ENCODE measurements at regions not wholly inside any gene's neighbourhood (a gene's known extent, or its start where the extent isn't known, plus 50 kb on each side); places are given as distances from the start of the nearest gene placed in this dataset.

DNA sequence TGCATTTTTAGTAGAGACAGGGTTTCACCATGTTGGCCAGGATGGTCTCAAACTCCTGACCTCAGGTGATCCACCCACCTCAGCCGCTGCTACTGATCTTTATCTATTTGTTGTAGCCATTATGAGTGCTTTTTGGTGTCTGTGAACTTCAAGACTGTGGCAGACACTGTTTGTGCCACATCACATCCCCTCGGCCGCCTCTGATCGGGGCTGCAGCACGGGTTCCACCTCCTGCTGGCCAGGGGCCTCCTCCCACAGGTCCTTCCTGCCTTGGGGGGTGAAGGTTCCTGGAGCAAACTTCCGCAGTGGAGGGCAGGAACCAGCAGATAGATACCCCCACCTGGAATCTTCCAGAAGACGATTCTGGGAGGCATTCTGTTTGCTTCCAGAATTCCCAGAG lies 98.5 kb downstream of the C9orf50 start:
- H3K4me3 ChIP-seq (ENCODE audit: insufficient read depth, low read depth, low read length, poor library complexity, severe bottlenecking) = no peak overlapping the region
- peaks cover 4% of the 10 kb centered on the region for H3K27me3 ChIP-seq (replicated peaks; ENCODE audit: control insufficient read depth, insufficient read depth, low read length, poor library complexity, severe bottlenecking)
- H3K9me3 ChIP-seq (ENCODE audit: control insufficient read depth, low read length) = peaks cover 3% of the 10 kb centered on the region
- DNase-seq = no peak
- H3K4me1 ChIP-seq (ENCODE audit: control insufficient read depth, insufficient read depth, low read length, poor library complexity, severe bottlenecking) = no peaks in the 10 kb centered on the region
- no peak overlapping the region for H3K27ac ChIP-seq (ENCODE audit: insufficient read depth, low read length, poor library complexity, severe bottlenecking)
- no peaks in the 10 kb centered on the region for H3K36me3 ChIP-seq (ENCODE audit: control insufficient read depth, insufficient read depth, low read length)

DNA sequence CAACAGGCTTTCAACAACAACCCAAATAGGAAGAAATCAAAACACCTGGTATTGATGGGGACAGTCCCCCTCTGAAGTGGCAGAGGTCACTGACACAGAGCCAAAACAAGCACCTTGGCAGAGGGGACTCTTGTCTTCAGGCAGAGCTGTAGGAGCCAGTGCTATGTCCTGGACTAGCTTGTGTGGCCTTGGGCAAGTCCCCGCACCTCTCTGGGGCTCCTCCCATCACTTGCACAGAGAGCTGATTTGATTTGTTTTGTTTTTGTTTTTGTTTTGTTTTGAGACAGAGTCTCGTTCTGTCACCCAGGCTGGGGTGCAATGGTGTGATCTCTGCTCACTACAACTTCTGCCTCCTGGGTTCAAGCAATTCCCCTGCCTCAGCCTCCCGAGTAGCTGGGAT lies 100.8 kb downstream of the C9orf50 start:
- peaks cover 3% of the 10 kb centered on the region for H3K9me3 ChIP-seq (ENCODE audit: control insufficient read depth, low read length)
- no peak for DNase-seq
- H3K4me1 ChIP-seq (ENCODE audit: control insufficient read depth, insufficient read depth, low read length, poor library complexity, severe bottlenecking) = no peaks in the 10 kb centered on the region
- peaks cover 4% of the 10 kb centered on the region for H3K27me3 ChIP-seq (replicated peaks; ENCODE audit: control insufficient read depth, insufficient read depth, low read length, poor library complexity, severe bottlenecking)
- H3K36me3 ChIP-seq (ENCODE audit: control insufficient read depth, insufficient read depth, low read length) = no peaks in the 10 kb centered on the region
- no peak overlapping the region for H3K27ac ChIP-seq (ENCODE audit: insufficient read depth, low read length, poor library complexity, severe bottlenecking)
- no peak overlapping the region for H3K4me3 ChIP-seq (ENCODE audit: insufficient read depth, low read depth, low read length, poor library complexity, severe bottlenecking)

DNA sequence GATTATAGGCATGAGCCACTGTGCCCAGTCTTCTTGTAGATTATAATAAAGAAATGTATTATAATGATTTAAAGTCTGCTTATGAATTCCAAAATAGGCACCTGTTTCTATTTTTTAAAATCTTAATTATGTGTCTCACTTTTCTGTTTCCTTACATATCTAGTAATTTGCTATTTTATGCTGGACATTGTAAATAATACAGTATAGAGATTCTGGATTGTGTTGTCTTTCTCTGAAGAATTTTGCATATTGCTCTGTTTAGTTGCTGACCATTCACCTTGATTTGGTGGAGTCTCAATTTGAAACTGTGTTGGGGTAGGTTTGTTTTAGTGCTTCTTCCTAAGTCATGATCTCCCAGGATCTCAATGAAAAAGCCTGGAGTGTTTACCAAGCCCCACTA lies 102.8 kb downstream of the C9orf50 start:
- H3K27me3 ChIP-seq (replicated peaks; ENCODE audit: control insufficient read depth, insufficient read depth, low read length, poor library complexity, severe bottlenecking) = no peaks in the 10 kb centered on the region
- no peak for DNase-seq
- no peak overlapping the region for H3K27ac ChIP-seq (ENCODE audit: insufficient read depth, low read length, poor library complexity, severe bottlenecking)
- peaks cover 11% of the 10 kb centered on the region for H3K9me3 ChIP-seq (ENCODE audit: control insufficient read depth, low read length)
- no peak overlapping the region for H3K4me3 ChIP-seq (ENCODE audit: insufficient read depth, low read depth, low read length, poor library complexity, severe bottlenecking)
- H3K4me1 ChIP-seq (ENCODE audit: control insufficient read depth, insufficient read depth, low read length, poor library complexity, severe bottlenecking) = no peaks in the 10 kb centered on the region
- H3K36me3 ChIP-seq (ENCODE audit: control insufficient read depth, insufficient read depth, low read length) = no peaks in the 10 kb centered on the region

DNA sequence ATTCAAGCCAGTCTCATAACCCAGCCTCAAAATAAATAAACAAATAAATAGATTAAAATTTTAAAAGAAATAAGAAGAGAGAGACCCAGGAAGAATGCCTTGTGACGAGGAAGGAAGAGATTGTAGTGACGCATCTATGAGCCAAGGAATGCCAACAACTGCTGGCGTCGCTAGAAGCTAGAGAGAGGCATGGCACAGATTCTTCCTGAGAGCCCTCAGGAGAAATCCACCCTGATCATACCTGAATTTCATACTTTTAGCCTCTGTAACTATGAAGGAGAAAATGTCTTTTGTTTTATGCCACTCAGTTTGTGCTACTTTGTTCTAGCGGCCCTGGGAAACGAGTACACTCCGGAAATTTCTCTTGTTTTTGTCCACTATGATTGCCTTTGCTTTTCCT lies 103.9 kb downstream of the C9orf50 start:
- Histone ChIP-seq H3K27me3 (replicated peaks; ENCODE audit: control insufficient read depth, insufficient read depth, low read length, poor library complexity, severe bottlenecking) (no peaks in the 10 kb centered on the region), H3K4me3 (ENCODE audit: insufficient read depth, low read depth, low read length, poor library complexity, severe bottlenecking) (no peak overlapping the region), H3K36me3 (ENCODE audit: control insufficient read depth, insufficient read depth, low read length) (no peaks in the 10 kb centered on the region), H3K4me1 (ENCODE audit: control insufficient read depth, insufficient read depth, low read length, poor library complexity, severe bottlenecking) (no peaks in the 10 kb centered on the region), H3K9me3 (ENCODE audit: control insufficient read depth, low read length) (peaks cover 11% of the 10 kb centered on the region), H3K27ac (ENCODE audit: insufficient read depth, low read length, poor library complexity, severe bottlenecking) (no peak overlapping the region)
- DNase-seq = no peak

DNA sequence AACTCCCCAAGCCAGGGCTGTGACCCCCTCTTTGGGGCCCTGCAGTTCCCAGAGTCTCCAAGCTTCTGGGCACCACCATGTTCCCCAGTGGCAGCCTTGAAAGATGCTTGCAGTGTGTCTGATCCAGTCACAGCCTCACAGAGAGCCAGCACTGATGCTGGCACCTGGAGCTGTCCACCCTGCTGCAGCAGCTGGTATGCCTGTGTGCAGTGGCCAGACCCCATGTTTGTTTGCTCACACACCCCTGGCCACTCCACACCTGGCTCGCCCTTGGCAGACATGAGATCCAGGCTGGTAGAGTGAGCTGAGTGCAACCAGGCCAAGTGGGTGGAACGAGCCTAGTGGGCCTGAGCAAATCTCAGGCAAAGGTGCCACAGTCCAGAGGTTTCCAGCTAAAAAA lies 106.0 kb downstream of the C9orf50 start:
- Histone ChIP-seq H3K4me1 (ENCODE audit: control insufficient read depth, insufficient read depth, low read length, poor library complexity, severe bottlenecking) (no peaks in the 10 kb centered on the region), H3K36me3 (ENCODE audit: control insufficient read depth, insufficient read depth, low read length) (no peaks in the 10 kb centered on the region), H3K27me3 (replicated peaks; ENCODE audit: control insufficient read depth, insufficient read depth, low read length, poor library complexity, severe bottlenecking) (no peaks in the 10 kb centered on the region), H3K4me3 (ENCODE audit: insufficient read depth, low read depth, low read length, poor library complexity, severe bottlenecking) (no peak overlapping the region), H3K27ac (ENCODE audit: insufficient read depth, low read length, poor library complexity, severe bottlenecking) (no peak overlapping the region), H3K9me3 (ENCODE audit: control insufficient read depth, low read length) (peaks cover 11% of the 10 kb centered on the region)
- DNase-seq = no peak

DNA sequence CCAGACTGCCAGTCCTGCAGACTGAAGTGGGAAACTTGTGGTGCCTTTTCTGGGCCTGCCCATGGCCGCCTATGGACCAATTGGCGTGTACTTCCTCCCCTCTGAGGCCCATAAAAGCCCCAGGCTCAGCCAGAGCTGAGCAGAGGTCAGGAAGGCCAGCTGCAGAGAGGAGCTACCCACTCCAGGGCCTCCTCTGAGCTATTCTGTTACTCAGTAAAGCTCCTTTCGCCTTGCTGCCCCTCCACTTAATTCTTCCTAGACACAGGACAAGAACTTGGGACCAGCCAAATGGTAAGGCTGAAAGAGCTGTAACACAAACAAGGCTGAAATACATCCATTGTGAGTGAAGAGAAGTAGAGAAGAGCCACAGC lies 106.4 kb downstream of the C9orf50 start:
- H3K4me3 ChIP-seq (ENCODE audit: insufficient read depth, low read depth, low read length, poor library complexity, severe bottlenecking) = no peak overlapping the region
- H3K4me1 ChIP-seq (ENCODE audit: control insufficient read depth, insufficient read depth, low read length, poor library complexity, severe bottlenecking) = no peaks in the 10 kb centered on the region
- no peaks in the 10 kb centered on the region for H3K36me3 ChIP-seq (ENCODE audit: control insufficient read depth, insufficient read depth, low read length)
- H3K9me3 ChIP-seq (ENCODE audit: control insufficient read depth, low read length) = peaks cover 11% of the 10 kb centered on the region
- DNase-seq = no peak
- H3K27ac ChIP-seq (ENCODE audit: insufficient read depth, low read length, poor library complexity, severe bottlenecking) = no peak overlapping the region
- no peaks in the 10 kb centered on the region for H3K27me3 ChIP-seq (replicated peaks; ENCODE audit: control insufficient read depth, insufficient read depth, low read length, poor library complexity, severe bottlenecking)

DNA sequence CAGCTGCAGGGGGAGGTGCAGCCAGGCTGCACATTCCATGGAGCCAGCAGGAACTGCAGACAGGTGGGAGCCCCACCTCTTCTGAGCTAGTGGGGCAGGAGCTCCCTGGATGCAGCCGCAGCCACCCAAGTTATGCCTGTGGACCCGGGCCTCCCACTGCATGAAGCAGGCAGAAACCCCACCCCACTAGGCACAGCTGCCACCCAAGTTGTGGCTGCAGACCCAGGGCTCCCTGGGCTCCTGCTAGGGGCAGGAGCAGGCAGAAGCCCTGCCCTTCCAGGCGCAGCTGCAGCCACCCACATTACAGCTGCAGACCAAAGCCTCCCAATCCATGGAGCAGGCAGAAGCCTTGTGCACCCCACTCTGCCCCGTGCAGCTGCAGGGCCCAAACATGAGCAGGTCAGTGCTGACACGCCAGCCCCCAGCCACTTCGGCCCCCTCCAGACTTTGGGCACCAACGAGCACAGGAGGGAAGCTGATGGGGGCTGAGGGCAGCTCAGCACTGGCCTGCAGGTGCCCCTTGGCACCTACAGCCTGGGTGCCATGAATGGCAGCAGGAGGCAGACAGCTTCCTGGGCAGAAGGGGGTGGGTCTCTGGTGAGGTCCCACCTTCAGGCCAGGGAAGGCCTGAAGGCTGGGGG lies 106.9 kb downstream of the C9orf50 start:
- no peaks in the 10 kb centered on the region for H3K27me3 ChIP-seq (replicated peaks; ENCODE audit: control insufficient read depth, insufficient read depth, low read length, poor library complexity, severe bottlenecking)
- no peaks in the 10 kb centered on the region for H3K36me3 ChIP-seq (ENCODE audit: control insufficient read depth, insufficient read depth, low read length)
- no peaks in the 10 kb centered on the region for H3K4me1 ChIP-seq (ENCODE audit: control insufficient read depth, insufficient read depth, low read length, poor library complexity, severe bottlenecking)
- H3K27ac ChIP-seq (ENCODE audit: insufficient read depth, low read length, poor library complexity, severe bottlenecking) = no peak overlapping the region
- DNase-seq = no peak
- peaks cover 11% of the 10 kb centered on the region for H3K9me3 ChIP-seq (ENCODE audit: control insufficient read depth, low read length)
- H3K4me3 ChIP-seq (ENCODE audit: insufficient read depth, low read depth, low read length, poor library complexity, severe bottlenecking) = no peak overlapping the region

DNA sequence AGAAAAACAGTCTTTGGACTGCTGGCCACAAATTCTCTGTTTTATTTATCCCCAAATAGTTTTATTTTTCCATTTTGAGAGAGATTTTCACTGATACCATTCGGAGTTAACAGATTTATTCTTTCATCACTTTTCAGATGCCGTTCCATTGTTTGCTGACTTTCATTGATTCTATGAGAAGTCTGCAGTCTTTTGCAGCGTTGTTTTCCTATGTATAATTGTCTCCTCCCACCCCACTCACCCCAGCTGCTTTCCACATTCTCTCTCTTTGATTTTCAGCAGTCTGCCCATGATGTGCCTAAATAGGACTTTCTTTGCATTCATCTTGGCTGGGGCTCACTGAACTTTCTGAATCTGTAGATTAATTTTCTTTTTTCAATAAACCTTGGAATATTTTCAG lies 107.6 kb downstream of the C9orf50 start:
- H3K27ac ChIP-seq (ENCODE audit: insufficient read depth, low read length, poor library complexity, severe bottlenecking) = no peak overlapping the region
- no peaks in the 10 kb centered on the region for H3K36me3 ChIP-seq (ENCODE audit: control insufficient read depth, insufficient read depth, low read length)
- H3K4me1 ChIP-seq (ENCODE audit: control insufficient read depth, insufficient read depth, low read length, poor library complexity, severe bottlenecking) = no peaks in the 10 kb centered on the region

DNA sequence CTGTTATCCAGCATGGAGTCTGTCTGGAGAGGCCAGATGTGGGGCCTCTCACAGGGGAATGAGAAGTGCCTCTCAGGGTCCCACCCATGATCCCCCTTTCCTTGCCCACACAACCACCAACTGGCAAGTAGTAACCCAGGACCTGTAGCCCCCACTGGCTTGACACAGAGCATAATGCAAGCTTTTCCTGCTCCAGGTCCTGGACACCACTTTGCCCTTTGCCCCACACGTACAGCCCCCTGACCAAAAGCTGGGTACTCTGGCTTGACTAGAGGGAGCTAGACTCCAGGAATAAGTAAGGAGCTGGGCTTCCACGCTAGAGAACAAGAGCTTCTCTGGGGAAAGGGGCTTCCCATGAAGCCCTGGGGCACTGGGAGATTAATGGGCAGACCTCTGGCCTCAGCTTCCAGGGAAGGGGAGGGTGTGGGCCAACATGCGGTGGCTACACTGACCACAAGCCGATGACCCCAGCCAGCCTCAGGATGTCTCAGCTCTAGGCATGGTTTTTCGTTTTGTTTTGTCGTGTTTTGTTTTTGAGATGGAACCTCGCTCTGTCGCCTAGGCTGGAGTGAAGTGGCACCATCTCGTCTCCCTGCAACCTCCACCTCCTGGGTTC lies 109.5 kb downstream of the C9orf50 start:
- no peaks in the 10 kb centered on the region for H3K4me1 ChIP-seq (ENCODE audit: control insufficient read depth, insufficient read depth, low read length, poor library complexity, severe bottlenecking)
- no peak for DNase-seq
- H3K9me3 ChIP-seq (ENCODE audit: control insufficient read depth, low read length) = peaks cover 7% of the 10 kb centered on the region
- no peak overlapping the region for H3K4me3 ChIP-seq (ENCODE audit: insufficient read depth, low read depth, low read length, poor library complexity, severe bottlenecking)
- no peaks in the 10 kb centered on the region for H3K27me3 ChIP-seq (replicated peaks; ENCODE audit: control insufficient read depth, insufficient read depth, low read length, poor library complexity, severe bottlenecking)
- H3K27ac ChIP-seq (ENCODE audit: insufficient read depth, low read length, poor library complexity, severe bottlenecking) = no peak overlapping the region
- H3K36me3 ChIP-seq (ENCODE audit: control insufficient read depth, insufficient read depth, low read length) = no peaks in the 10 kb centered on the region

More for the DNA sequence above, 107.6 kb downstream of the C9orf50 start:
- no peak for DNase-seq
- peaks cover 8% of the 10 kb centered on the region for H3K9me3 ChIP-seq (ENCODE audit: control insufficient read depth, low read length)
- no peaks in the 10 kb centered on the region for H3K27me3 ChIP-seq (replicated peaks; ENCODE audit: control insufficient read depth, insufficient read depth, low read length, poor library complexity, severe bottlenecking)
- no peak overlapping the region for H3K4me3 ChIP-seq (ENCODE audit: insufficient read depth, low read depth, low read length, poor library complexity, severe bottlenecking)

DNA sequence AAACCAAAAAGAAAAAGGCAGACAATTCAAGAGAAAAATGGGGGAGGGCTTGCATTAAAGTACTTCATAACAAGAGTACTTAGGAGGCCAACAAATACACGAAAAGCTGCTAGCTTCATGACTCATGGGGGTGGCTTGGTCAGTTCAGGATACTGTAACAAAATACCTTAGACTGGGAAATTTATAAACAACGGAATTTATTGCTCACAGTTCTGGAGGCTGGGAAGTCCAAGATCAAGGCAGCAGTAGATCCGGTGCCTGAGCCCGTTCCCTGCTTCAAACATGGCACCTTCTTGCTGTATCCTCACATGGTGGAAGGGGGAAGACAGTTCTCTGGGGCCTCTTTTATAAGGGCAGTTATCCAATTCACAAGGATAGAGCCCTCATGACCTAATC lies 111.4 kb downstream of the C9orf50 start:
- no peak overlapping the region for H3K27ac ChIP-seq (ENCODE audit: insufficient read depth, low read length, poor library complexity, severe bottlenecking)
- no peak for DNase-seq
- no peaks in the 10 kb centered on the region for H3K4me1 ChIP-seq (ENCODE audit: control insufficient read depth, insufficient read depth, low read length, poor library complexity, severe bottlenecking)
- no peak overlapping the region for H3K4me3 ChIP-seq (ENCODE audit: insufficient read depth, low read depth, low read length, poor library complexity, severe bottlenecking)
- H3K9me3 ChIP-seq (ENCODE audit: control insufficient read depth, low read length) = peaks cover 2% of the 10 kb centered on the region
- H3K27me3 ChIP-seq (replicated peaks; ENCODE audit: control insufficient read depth, insufficient read depth, low read length, poor library complexity, severe bottlenecking) = no peaks in the 10 kb centered on the region
- no peaks in the 10 kb centered on the region for H3K36me3 ChIP-seq (ENCODE audit: control insufficient read depth, insufficient read depth, low read length)
